Sciatic nerve (tissue), 2 donors: ENCODE measurements at regions not wholly inside any gene's neighbourhood (a gene's known extent, or its start where the extent isn't known, plus 50 kb on each side); places are given as distances from the start of the nearest gene placed in this dataset.
A peak's percentile ranks its signal among the peaks of the same experiment; 100 is the strongest.
"Not testable (repeated sequence)": the region's sequence is repeated elsewhere in the genome, so short reads cannot be mapped to it uniquely, and the experiment has no call there.

Experiments used
- ATAC-seq: fragments of 200-7000 bp; cut with Tn5 transposase; one replicate; pipeline ENCODE4 v1.9.1; 2020; ENCODE audit warnings: mild to moderate bottlenecking, moderate library complexity
- DNase-seq: peaks from one replicate; pipeline ENCODE4 v3.0.0-alpha.2; 2020; ENCODE audit warnings: low spot score
- intact Hi-C: fragments of 100-400 bp; cut with DNase I; formaldehyde crosslinking; loops from one replicate; pipeline ENCODE4 v1.14.2; 2022
- donor health status: DM: no; HTN: no; CAD: no.
- donor health status: DM: no; HTN: no; CAD: no.

- intact Hi-C loops = no loop called here
- ATAC-seq (no peak), DNase-seq (no peak)
Measured at GRCh38 chr14:84877061-84877460, 652.9 kb upstream of the FLRT2 start.

- ATAC-seq (no peak), DNase-seq (no peak)
- intact Hi-C loops = loop anchor here (10.0 kb wide), 1 partner anchor 988 kb away; no protein-coding TSS in a partner anchor
Measured at GRCh38 chr14:84882830-84883229, 647.1 kb upstream of the FLRT2 start.

DNA sequence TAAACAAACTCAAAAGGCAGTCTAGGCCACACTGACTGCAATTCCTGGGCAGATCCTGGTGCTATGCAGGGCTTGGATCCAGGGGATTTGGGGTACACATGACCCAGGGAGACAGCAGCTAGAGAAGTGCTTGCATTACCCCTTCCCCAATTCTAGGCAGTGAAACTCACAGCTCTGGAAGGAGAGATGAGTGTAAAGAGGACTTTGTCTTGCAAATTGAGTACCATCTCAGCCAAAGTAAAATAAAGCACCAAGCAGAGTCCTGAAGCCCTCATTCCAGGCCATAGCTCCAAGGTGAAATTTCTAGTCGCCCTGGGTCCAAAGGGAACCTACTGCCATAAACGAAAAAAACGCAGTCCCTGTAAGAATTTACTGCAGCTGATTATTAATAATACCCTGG, 644.9 kb upstream of the FLRT2 start:
- intact Hi-C loops = loop anchor here (10.0 kb wide), 1 partner anchor 990 kb away; no protein-coding TSS in a partner anchor
- ATAC-seq (no peak), DNase-seq (no peak)

- DNase-seq (no peak), ATAC-seq (no peak)
- intact Hi-C loops = no loop called here
Measured at GRCh38 chr14:84891404-84891803, 638.5 kb upstream of the FLRT2 start.

GRCh38 chr14:84894254-84894653, 635.7 kb upstream of the FLRT2 start:
- ATAC-seq (no peak), DNase-seq (no peak)
- intact Hi-C loops = no loop called here

DNA sequence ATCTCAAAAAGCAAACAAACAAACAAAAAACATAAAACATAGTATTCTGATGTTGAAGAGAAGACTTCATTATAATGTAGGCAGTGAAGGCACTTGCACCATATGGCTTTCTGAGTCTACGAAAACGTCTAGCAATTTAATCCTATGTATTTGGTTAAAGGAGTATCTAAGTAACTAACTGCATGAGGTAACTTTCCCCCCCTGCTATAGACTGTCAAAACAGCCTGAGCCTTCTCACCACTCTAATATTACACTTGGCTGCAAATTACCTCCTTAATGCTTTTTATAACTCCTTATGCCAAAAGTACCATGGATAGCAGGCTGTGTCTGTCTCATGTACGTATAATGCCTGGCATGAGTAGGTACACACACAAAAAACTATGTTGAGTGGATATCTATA, 607.6 kb upstream of the FLRT2 start:
- DNase-seq = no peak
- intact Hi-C loops = no loop called here
- no peak for ATAC-seq

GRCh38 chr14:84926656-84927055, 603.3 kb upstream of the FLRT2 start:
- intact Hi-C loops = no loop called here
- DNase-seq (no peak), ATAC-seq (no peak)

DNA sequence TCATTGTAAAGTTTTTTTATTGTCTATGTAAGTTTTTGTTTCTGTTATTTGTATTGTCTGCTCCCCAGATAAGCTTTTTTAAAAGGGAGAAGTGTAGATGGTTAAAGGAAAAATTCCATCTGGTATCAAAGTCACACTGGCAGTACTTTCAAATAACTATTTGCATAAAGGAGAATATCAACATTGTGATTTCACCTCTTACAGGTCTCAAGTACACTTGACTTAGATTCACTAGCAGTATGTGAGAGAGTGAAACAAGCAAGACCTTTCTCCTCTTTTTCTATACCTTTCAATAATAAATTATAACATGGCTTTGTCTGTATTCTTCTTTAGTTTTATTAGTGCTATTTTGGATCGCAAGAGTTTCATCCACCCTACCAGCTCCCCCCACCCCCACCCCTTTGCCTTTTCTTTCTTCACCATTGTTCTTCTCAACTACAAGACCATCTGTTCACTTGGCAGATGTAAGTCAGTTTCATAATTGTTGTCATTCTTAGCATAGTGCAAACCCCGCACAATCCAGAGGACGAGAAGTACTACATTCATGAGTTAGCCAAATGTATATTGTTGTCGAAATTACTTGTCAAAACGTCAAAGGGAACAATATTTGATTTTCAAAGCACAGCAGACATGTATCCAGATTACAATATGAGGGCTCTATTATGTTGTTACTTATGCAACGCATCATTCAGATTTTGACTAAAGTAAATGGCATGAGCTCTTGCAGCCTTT, 602.7 kb upstream of the FLRT2 start:
- DNase-seq (no peak), ATAC-seq (no peak)
- intact Hi-C loops = no loop called here

- ATAC-seq (no peak), DNase-seq (no peak)
- intact Hi-C loops = no loop called here
Measured at GRCh38 chr14:84929086-84929485, 600.9 kb upstream of the FLRT2 start.

DNA sequence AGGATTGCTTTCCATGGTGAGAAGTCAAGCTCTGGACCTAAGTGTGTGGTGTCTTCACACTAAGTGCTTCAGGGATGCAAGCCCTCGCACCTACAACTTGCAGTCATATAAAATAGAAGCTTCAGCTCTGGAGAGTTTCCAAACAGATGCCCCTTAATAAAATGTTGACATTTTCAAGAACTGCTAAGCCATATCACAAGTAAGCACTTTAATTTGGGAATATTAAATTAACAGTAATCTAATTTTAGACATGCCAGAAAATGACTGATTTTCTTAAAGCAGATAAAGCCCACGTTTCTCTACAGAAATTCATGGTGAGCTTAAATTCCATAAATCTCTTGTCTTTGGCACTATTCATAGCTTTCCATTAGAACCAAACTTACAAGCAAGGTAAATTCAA, 600.1 kb upstream of the FLRT2 start:
- intact Hi-C loops = no loop called here
- DNase-seq (no peak), ATAC-seq (no peak)

DNA sequence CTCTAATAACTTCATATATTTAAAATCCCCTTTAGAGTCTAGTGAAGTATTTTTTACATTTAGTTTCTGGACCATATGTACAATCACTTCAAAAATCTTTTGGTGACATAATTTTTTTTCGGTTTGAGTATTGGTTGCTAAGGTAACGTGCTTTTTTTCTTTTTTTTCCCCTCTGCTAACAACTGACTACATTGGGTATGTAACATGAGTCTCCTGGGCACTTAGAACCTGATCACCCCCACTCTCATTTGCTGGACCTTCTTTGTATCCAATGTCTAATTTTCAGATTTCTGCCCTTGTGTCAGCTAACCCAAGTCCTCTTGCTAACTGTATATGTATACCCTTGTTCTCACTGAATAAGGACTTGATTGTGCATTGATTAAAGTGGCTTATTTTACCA, 592.9 kb upstream of the FLRT2 start:
- intact Hi-C loops = no loop called here
- DNase-seq (no peak), ATAC-seq (no peak)

DNA sequence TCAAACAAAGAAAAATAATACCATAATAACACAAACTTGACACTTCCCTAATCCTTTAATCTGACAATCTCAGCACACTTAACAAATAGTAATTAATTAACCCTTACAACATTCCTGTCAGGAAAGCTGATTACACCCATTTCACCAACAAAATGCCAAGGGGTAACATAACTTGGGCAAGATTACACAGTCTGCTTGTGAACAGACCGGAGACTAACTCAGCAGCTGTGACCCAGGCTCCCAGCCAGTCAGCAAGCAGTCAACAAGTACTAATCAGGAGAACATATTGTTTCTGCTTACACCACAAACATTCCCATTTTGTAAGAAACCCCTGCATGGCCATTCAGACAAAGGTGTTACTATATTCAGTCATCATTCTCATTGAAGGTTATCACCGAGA, 592.5 kb upstream of the FLRT2 start:
- intact Hi-C loops = no loop called here
- no peak for DNase-seq
- no peak for ATAC-seq

GRCh38 chr14:84944901-84945300, 585.0 kb upstream of the FLRT2 start:
- intact Hi-C loops, DNase-seq, ATAC-seq: not testable (repeated sequence)

DNA sequence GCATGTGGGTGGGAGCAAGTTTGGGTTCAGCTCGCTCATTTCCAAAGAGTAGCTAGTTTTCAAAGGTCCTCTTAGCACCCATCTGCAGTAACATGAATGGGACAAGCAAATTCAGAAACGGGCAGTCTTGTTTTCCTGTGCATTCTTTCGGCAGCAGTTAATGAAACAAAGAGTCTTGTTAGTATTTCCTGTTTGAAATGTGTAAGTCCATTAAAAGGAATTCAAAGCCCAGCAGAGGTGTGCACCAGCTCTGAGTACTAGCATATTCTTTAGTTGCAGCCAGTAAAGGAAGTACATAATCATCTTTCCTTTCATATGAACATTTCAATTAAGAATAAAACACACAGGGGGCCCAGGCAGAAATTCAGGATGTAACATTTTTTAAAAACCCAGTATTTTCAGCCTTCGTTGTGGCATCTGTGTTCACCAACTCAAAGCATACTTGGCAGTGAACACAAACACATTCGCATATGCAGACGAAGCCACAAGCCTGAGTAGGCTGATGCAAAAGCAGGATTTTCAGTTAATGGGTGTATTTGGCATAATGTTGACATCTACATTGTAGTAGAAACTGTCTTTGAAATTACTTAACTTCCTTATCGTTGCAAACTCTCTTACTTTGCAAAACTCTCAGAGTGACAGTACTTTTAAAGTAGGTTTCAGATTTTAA, 570.0 kb upstream of the FLRT2 start:
- intact Hi-C loops = no loop called here
- ATAC-seq (no peak), DNase-seq (no peak)

DNA sequence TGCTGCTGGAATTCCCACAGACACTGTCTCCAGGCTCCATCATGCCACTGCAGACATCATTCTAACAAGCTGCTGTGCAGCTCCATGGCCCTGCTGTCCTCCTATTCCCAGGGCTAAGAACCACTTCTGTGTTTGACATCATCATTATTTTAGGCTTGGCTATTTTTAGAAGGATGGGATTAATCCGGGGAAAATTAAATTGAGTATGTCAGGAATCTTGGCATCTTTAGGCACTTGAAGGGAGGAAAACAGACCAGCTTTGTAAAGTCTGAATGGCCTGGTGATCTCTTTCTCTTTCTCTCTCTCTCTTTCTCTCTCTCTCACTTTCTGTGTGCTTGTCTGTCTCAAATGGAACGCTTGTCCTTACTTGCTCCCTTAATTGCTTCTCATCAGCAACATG, 568.3 kb upstream of the FLRT2 start:
- ATAC-seq (peak; percentile 81), DNase-seq (no peak)
- intact Hi-C loops = no loop called here

- no peak for ATAC-seq
- DNase-seq = no peak
- intact Hi-C loops = no loop called here
Measured at GRCh38 chr14:84963518-84963917, 566.4 kb upstream of the FLRT2 start.

GRCh38 chr14:84965279-84965678, 564.7 kb upstream of the FLRT2 start:
- intact Hi-C loops = no loop called here
- ATAC-seq (no peak), DNase-seq (no peak)

- ATAC-seq = no peak
- no peak for DNase-seq
- intact Hi-C loops = no loop called here
Measured at GRCh38 chr14:84969501-84969900, 560.4 kb upstream of the FLRT2 start.

- no peak for ATAC-seq
- intact Hi-C loops = no loop called here
- DNase-seq = no peak
Measured at GRCh38 chr14:84975241-84975902, 554.6 kb upstream of the FLRT2 start.

GRCh38 chr14:84976805-84977204, 553.1 kb upstream of the FLRT2 start:
- ATAC-seq (no peak), DNase-seq (no peak)
- intact Hi-C loops = no loop called here
